Mesendoderm (in vitro differentiated cells): ENCODE measurements at regions not wholly inside any gene's neighbourhood (a gene's known extent, or its start where the extent isn't known, plus 50 kb on each side); places are given as distances from the start of the nearest gene placed in this dataset.
A peak's percentile ranks its signal among the peaks of the same experiment; 100 is the strongest.

Source experiments
- DNase-seq: peaks from one replicate; pipeline ENCODE4 v3.0.0; 2013
- H2AK5ac ChIP-seq: 2 replicates; pipeline ENCODE4 v1.6.1; 2013; ENCODE audit warnings: low read length, inconsistent platforms
- H2BK120ac ChIP-seq: 2 replicates; pipeline ENCODE4 v1.6.1; 2013; ENCODE audit warnings: low read depth, mild to moderate bottlenecking, low read length, moderate library complexity, mixed read lengths
- H2BK15ac ChIP-seq: replicated peaks from 2 replicates; pipeline ENCODE4 v1.6.1; 2013; ENCODE audit warnings: low read depth, mild to moderate bottlenecking, moderate library complexity
- H2BK5ac ChIP-seq: 2 replicates; pipeline ENCODE4 v1.6.1; 2013; ENCODE audit warnings: low read length, inconsistent platforms
- H3K18ac ChIP-seq: 2 replicates; pipeline ENCODE4 v1.6.1; 2013; ENCODE audit warnings: mild to moderate bottlenecking, low read length, mixed read lengths
- H3K23ac ChIP-seq: one replicate; pipeline ENCODE4 v1.6.1; 2013; ENCODE audit warnings: low read length
- H3K27ac ChIP-seq: 2 replicates; pipeline ENCODE4 v1.5.1; 2013; ENCODE audit warnings: low read depth, mild to moderate bottlenecking, inconsistent platforms, low read length, moderate library complexity
- H3K27me3 ChIP-seq: 2 replicates; pipeline ENCODE4 v1.6.1; 2013; ENCODE audit warnings: low read length, control low read depth, mild to moderate bottlenecking, inconsistent platforms; ENCODE audit not compliant: insufficient read depth, poor library complexity
- H3K36me3 ChIP-seq: 2 replicates; pipeline ENCODE4 v1.6.1; 2013; ENCODE audit warnings: low read length, inconsistent platforms; ENCODE audit not compliant: control insufficient read depth, insufficient read depth
- H3K4ac ChIP-seq: one replicate; pipeline ENCODE4 v1.6.1; 2013; ENCODE audit warnings: low read depth, mild to moderate bottlenecking, low read length, moderate library complexity
- H3K4me1 ChIP-seq: 2 replicates; pipeline ENCODE4 v1.6.1; 2013; ENCODE audit warnings: low read depth, low read length, inconsistent platforms; ENCODE audit not compliant: control insufficient read depth
- H3K4me2 ChIP-seq: 2 replicates; pipeline ENCODE4 v1.6.1; 2013; ENCODE audit warnings: low read length
- H3K4me3 ChIP-seq: 2 replicates; pipeline ENCODE4 v1.5.1; 2013; ENCODE audit warnings: mild to moderate bottlenecking, low read length
- H3K56ac ChIP-seq: one replicate; pipeline ENCODE4 v1.6.1; 2013; ENCODE audit warnings: low read length
- H3K79me1 ChIP-seq: 2 replicates; pipeline ENCODE4 v1.6.1; 2013; ENCODE audit warnings: low read length, inconsistent platforms
- H3K79me2 ChIP-seq: 2 replicates; pipeline ENCODE4 v1.6.1; 2013; ENCODE audit warnings: mild to moderate bottlenecking, low read length; ENCODE audit not compliant: control insufficient read depth, insufficient read depth
- H3K9ac ChIP-seq: 2 replicates; pipeline ENCODE4 v1.6.1; 2013; ENCODE audit warnings: low read length, inconsistent platforms
- H4K5ac ChIP-seq: one replicate; pipeline ENCODE4 v1.6.1; 2013; ENCODE audit warnings: low read length
- H4K8ac ChIP-seq: one replicate; pipeline ENCODE4 v1.6.1; 2013; ENCODE audit warnings: low read depth, mild to moderate bottlenecking, control low read depth, low read length, moderate library complexity
- WGBS: extraction: QIAGEN DNeasy Blood & Tissue Kit; methylation state at CpG from one replicate; pipeline ENCODE4 v1.1.7; 2013; ENCODE audit warnings: low lambda C conversion rate, missing lambda C conversion rate; ENCODE audit not compliant: insufficient coverage; ENCODE audit errors: extremely low coverage; 5-methylcytosine and 5-hydroxymethylcytosine counted together

DNA sequence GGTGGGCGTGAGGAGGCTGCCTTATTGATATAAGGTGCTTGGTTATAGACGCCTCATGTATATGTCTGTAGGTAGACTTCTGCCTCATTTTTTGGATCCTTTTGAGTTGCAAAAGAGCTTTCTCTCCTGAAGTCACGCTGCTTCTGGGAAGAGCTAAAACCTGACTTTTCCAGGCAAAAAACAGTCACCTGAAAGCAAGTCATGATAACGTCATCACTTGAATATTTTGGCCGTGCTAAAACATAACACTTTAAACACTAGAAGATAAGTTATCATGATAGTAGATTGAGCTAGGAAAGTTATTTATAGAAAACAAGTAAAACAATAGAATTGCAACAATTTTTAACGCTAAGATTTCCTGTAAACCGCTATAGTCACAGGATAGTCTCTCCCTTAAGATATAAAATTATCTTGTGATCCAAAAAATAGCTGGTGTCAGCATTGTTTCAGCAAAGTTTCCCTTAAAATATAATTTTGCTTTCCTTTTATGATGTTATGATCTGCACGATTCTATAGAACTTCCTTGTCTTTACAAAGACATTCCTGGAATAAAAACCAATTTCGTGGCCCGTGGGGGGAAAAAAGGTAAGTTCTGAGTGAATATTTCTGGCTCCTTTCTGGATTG lies 69.0 kb upstream of the AKAP12 start:
- no peak overlapping the region for H2BK15ac ChIP-seq
- no peak overlapping the region for H3K9ac ChIP-seq
- H3K4me2 ChIP-seq: no peak overlapping the region
- H2BK120ac ChIP-seq: no peak overlapping the region
- H3K4me1 ChIP-seq: no peaks in the 10 kb centered on the region
- no peaks in the 10 kb centered on the region for H3K27me3 ChIP-seq
- no peak overlapping the region for H4K5ac ChIP-seq
- H2AK5ac ChIP-seq: no peak overlapping the region
- no peaks in the 10 kb centered on the region for H3K79me1 ChIP-seq
- H4K8ac ChIP-seq: no peak overlapping the region
- H3K4me3 ChIP-seq: no peak overlapping the region
- H3K79me2 ChIP-seq: no peaks in the 10 kb centered on the region
- H3K36me3 ChIP-seq: no peaks in the 10 kb centered on the region
- no peak overlapping the region for H3K18ac ChIP-seq
- no peak overlapping the region for H3K56ac ChIP-seq
- WGBS: no CpG with 5 or more reads among the region's 10 CpGs
- H2BK5ac ChIP-seq: no peak overlapping the region
- no peak overlapping the region for H3K23ac ChIP-seq
- H3K27ac ChIP-seq: no peak overlapping the region
- no peak overlapping the region for H3K4ac ChIP-seq
- no peak for DNase-seq

DNA sequence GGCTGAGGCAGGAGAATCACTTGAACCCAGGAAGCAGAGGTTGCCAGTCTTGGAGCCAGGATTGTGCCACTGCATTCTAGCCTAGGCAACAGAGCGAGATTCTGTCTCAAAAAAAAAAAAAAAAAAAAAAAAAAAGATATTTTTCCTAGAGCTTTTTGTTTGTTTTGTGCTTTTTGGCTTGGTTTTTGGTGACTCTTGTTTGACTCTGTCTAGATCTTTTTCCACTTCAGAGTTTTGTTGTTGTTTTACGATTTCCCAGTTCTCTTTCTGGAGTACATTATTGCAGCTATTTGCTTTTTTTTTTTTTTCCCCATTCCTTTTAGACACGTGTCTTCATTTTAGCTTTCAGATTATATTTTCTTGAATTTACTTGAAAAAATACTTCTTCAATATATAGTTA lies 67.0 kb upstream of the AKAP12 start:
- H4K8ac ChIP-seq: no peak overlapping the region
- H3K79me2 ChIP-seq: no peaks in the 10 kb centered on the region
- H3K18ac ChIP-seq: no peak overlapping the region
- H3K4me1 ChIP-seq: no peaks in the 10 kb centered on the region
- no peak overlapping the region for H3K4ac ChIP-seq
- no peak overlapping the region for H2BK120ac ChIP-seq
- H3K79me1 ChIP-seq: no peaks in the 10 kb centered on the region
- H3K27me3 ChIP-seq: no peaks in the 10 kb centered on the region
- H4K5ac ChIP-seq: no peak overlapping the region
- no CpG with 5 or more reads among the region's 3 CpGs for WGBS
- no peaks in the 10 kb centered on the region for H3K36me3 ChIP-seq
- H3K23ac ChIP-seq: no peak overlapping the region
- no peak overlapping the region for H2BK5ac ChIP-seq
- H2AK5ac ChIP-seq: no peak overlapping the region
- H3K27ac ChIP-seq: no peak overlapping the region
- no peak overlapping the region for H2BK15ac ChIP-seq
- DNase-seq: no peak
- H3K9ac ChIP-seq: no peak overlapping the region
- H3K4me2 ChIP-seq: no peak overlapping the region
- no peak overlapping the region for H3K4me3 ChIP-seq
- H3K56ac ChIP-seq: no peak overlapping the region

GRCh38 chr6:151175662-151176445 lies 63.9 kb upstream of the AKAP12 start:
- H3K18ac ChIP-seq: no peak overlapping the region
- no peak overlapping the region for H4K5ac ChIP-seq
- no peak overlapping the region for H4K8ac ChIP-seq
- no peak overlapping the region for H3K4ac ChIP-seq
- H3K79me1 ChIP-seq: no peaks in the 10 kb centered on the region
- no peak overlapping the region for H2BK120ac ChIP-seq
- no peak overlapping the region for H3K56ac ChIP-seq
- no peaks in the 10 kb centered on the region for H3K36me3 ChIP-seq
- 100% methylated on average over 2 of the region's 12 CpGs for WGBS
- no peak overlapping the region for H2BK5ac ChIP-seq
- peak; percentile 50 for DNase-seq
- no peaks in the 10 kb centered on the region for H3K4me1 ChIP-seq
- H3K79me2 ChIP-seq: no peaks in the 10 kb centered on the region
- no peak overlapping the region for H2AK5ac ChIP-seq
- H3K27ac ChIP-seq: no peak overlapping the region
- H3K4me3 ChIP-seq: no peak overlapping the region
- H3K23ac ChIP-seq: no peak overlapping the region
- no peak overlapping the region for H3K4me2 ChIP-seq
- no peaks in the 10 kb centered on the region for H3K27me3 ChIP-seq
- H2BK15ac ChIP-seq: no peak overlapping the region
- no peak overlapping the region for H3K9ac ChIP-seq

GRCh38 chr6:151176911-151177770 lies 62.6 kb upstream of the AKAP12 start:
- H4K5ac ChIP-seq: no peak overlapping the region
- no peak overlapping the region for H3K27ac ChIP-seq
- no peak overlapping the region for H2AK5ac ChIP-seq
- no peaks in the 10 kb centered on the region for H3K4me1 ChIP-seq
- H2BK5ac ChIP-seq: no peak overlapping the region
- no CpG with 5 or more reads among the region's 2 CpGs for WGBS
- H2BK120ac ChIP-seq: no peak overlapping the region
- H3K9ac ChIP-seq: no peak overlapping the region
- H3K36me3 ChIP-seq: no peaks in the 10 kb centered on the region
- H3K4ac ChIP-seq: no peak overlapping the region
- H3K79me1 ChIP-seq: no peaks in the 10 kb centered on the region
- no peak overlapping the region for H3K23ac ChIP-seq
- H3K18ac ChIP-seq: no peak overlapping the region
- peak; percentile 30 for DNase-seq
- no peak overlapping the region for H2BK15ac ChIP-seq
- no peak overlapping the region for H4K8ac ChIP-seq
- H3K27me3 ChIP-seq: no peaks in the 10 kb centered on the region
- H3K79me2 ChIP-seq: no peaks in the 10 kb centered on the region
- no peak overlapping the region for H3K56ac ChIP-seq
- H3K4me3 ChIP-seq: no peak overlapping the region
- no peak overlapping the region for H3K4me2 ChIP-seq

- no peaks in the 10 kb centered on the region for H3K79me1 ChIP-seq
- no peak overlapping the region for H4K8ac ChIP-seq
- no peak overlapping the region for H3K18ac ChIP-seq
- no peaks in the 10 kb centered on the region for H3K79me2 ChIP-seq
- H3K27ac ChIP-seq: no peak overlapping the region
- no peak overlapping the region for H2BK120ac ChIP-seq
- H2AK5ac ChIP-seq: no peak overlapping the region
- no peak for DNase-seq
- no peak overlapping the region for H2BK5ac ChIP-seq
- H4K5ac ChIP-seq: no peak overlapping the region
- no peaks in the 10 kb centered on the region for H3K27me3 ChIP-seq
- no peak overlapping the region for H3K4me2 ChIP-seq
- no peak overlapping the region for H3K9ac ChIP-seq
- WGBS: no CpG with 5 or more reads among the region's 3 CpGs
- H2BK15ac ChIP-seq: no peak overlapping the region
- H3K4me3 ChIP-seq: no peak overlapping the region
- no peak overlapping the region for H3K56ac ChIP-seq
- no peak overlapping the region for H3K23ac ChIP-seq
- H3K36me3 ChIP-seq: no peaks in the 10 kb centered on the region
- H3K4ac ChIP-seq: no peak overlapping the region
- no peaks in the 10 kb centered on the region for H3K4me1 ChIP-seq
These were observed 61.4 kb upstream of the AKAP12 start for GRCh38 chr6:151178373-151178772.
